ENCODE measurements at regions not wholly inside any gene's neighbourhood (a gene's known extent, or its start where the extent isn't known, plus 50 kb on each side); places are given as distances from the start of the nearest gene placed in this dataset.

DNA sequence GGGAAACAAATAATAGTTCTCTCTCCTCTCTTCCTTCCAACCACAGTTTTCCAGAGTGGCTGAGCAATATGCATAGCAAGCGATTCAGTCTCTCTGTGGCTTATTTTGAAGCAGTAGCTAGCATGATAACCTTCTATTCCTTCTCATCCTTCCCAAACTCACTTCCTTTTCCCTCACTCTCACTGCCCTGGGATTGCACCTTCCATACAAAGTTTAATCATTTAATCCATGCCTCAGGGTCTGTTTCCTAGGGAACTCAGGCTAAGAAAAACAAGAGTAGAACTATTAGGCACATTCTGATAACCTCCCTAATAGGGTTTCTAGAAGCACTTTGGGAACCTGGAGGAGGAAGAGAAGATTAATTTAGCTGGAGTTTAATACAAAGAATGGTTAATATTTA is 97.7 kb upstream of the S1PR1 start:
- TF ChIP-seq, protein P1, sequence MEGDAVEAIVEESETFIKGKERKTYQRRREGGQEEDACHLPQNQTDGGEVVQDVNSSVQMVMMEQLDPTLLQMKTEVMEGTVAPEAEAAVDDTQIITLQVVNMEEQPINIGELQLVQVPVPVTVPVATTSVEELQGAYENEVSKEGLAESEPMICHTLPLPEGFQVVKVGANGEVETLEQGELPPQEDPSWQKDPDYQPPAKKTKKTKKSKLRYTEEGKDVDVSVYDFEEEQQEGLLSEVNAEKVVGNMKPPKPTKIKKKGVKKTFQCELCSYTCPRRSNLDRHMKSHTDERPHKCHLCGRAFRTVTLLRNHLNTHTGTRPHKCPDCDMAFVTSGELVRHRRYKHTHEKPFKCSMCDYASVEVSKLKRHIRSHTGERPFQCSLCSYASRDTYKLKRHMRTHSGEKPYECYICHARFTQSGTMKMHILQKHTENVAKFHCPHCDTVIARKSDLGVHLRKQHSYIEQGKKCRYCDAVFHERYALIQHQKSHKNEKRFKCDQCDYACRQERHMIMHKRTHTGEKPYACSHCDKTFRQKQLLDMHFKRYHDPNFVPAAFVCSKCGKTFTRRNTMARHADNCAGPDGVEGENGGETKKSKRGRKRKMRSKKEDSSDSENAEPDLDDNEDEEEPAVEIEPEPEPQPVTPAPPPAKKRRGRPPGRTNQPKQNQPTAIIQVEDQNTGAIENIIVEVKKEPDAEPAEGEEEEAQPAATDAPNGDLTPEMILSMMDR (IDR thresholded peaks at IDR 0.05): no peak
- no peak for TF ChIP-seq POLR2AphosphoS5 (IDR thresholded peaks at IDR 0.05)
